Iris pigment epithelial cell (primary cell): ENCODE measurements at regions not wholly inside any gene's neighbourhood (a gene's known extent, or its start where the extent isn't known, plus 50 kb on each side); places are given as distances from the start of the nearest gene placed in this dataset.
"Not testable (repeated sequence)": the region's sequence is repeated elsewhere in the genome, so short reads cannot be mapped to it uniquely, and the experiment has no call there.

ENCODE experiments used
- DNase-seq: peaks from one replicate; pipeline ENCODE4 v3.0.0-alpha.2; 2011; ENCODE audit warnings: low read depth

DNA sequence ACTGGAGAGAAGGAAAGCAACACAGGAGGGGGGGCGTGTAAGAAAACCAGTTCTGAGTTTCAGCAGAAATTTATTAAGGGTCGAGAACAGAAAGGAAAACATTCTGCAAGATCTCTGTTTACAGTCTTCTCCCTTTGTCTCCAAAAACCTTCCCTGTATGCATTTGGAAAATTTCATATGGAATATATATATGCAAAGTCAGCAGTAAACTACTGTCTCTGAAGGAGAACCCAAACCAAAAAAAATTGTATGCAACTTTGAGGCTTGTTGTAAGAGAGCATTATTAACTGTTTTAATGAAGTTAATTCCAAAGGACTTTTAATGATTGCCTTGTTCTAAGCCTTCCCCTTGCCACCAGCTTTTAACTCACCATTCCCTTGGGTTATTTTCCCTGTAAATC, 238.2 kb upstream of the GPR149 start:
- no peak for DNase-seq

DNA sequence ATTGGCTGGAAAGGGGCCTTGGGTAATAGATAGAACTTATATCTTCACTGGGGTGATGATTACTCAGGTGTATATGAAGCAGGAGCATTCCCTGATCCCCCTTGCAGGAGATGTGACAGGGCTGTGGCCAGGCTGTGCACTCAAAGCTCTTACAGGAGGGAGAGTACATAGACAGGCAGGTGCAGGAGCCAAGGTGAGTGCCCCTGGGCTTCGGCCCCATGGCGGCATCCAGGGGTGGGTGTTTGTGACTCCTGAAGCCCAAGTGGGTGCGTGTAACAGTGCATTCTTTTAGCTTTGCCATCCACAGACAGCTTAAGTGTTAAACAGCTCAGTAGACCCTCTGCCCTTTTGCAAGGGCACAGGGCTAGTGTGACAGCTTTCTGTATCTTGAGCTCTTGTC, 236.6 kb upstream of the GPR149 start:
- no peak for DNase-seq

DNA sequence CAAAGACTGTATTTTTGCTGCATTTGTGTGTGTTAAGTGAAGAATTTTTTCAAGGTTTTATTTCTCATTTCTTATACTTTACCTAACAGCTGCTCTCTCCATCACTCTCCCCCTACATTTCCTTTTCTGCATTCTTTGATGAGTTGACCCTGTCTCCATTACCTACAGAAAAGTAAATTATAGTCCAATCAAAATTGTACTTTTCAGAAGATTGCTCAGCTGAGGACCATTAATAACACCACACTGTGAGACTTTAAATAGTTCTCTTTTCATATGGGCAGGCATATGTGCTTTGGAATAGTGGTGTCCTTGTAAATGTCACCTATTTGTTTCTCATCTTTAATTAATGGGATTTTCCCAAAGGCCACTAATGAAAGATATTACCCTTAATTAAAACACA, 234.7 kb upstream of the GPR149 start:
- no peak for DNase-seq

DNA sequence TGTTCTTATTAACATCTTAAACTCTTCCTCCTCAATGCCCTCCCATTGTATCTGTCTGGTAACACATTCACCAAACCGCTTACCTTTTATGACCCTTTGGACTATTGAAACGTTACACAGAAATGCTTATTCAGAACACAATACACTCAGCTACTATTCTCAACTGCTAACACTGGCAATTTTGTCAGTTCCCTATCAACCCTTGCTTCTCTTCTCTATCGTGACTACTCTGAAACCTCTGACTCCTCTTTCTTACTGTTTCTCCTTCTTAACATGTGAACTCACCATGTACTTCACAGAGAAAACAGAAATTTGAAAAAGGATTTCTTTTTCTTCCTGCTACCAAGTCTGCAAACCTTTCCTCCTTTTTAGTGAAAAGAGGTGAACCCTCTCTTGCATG, 232.9 kb upstream of the GPR149 start:
- DNase-seq: no peak

DNA sequence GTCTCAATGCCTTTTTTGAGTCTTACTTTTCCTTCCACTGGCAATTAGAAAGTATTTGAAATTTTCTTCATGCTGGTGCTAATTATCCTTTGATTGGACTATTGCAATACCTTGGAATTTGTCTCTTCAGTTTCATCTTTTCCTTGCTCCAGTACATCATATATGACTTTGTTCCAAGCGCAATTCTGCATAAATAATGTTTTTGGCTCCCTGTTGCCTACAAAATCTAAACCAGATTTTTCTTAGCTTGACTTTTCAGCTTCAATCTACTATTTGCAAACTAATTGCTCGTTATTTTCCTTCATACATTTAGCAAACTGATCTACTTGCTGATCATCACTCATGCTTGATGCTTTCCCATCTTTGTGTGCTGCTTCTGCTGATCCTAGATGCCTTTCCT, 230.8 kb upstream of the GPR149 start:
- no peak for DNase-seq

DNA sequence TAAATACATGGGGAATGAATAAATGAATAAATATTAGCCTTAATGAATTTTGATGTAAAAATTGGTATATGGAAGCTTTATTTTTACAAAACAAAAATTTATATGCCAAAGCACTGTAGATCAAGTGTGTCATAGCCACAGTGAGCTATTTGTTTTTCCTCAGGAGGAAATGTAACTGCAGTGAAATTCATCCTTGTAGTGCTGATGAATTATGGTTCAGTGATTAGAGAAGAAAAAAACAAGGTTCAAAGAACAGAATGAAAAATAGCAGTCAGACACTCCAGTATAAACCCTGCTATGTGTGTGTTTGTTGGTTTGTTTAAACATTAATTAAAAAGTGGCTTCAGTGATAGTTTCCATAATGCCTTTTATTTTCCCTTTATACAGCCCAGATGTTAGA, 228.0 kb upstream of the GPR149 start:
- DNase-seq: no peak

DNA sequence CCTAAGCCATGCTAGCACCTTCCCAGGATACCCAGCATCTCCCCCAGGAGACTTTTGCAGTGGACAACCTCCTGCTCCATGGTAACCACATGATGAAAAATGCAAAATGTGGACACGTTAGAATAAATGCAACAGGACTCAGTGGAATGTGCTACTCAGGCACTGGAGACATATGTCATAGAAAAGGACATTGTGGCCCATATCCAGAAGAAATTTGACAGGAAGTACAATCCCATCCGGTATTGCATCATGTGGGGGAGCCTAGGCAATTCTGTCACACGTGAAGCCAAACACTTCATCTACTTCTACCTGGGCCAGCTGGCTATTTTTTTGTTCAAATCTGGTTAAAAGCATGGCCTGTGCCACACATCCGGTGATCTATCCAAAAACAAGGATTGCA, 227.2 kb upstream of the GPR149 start:
- no peak for DNase-seq

DNA sequence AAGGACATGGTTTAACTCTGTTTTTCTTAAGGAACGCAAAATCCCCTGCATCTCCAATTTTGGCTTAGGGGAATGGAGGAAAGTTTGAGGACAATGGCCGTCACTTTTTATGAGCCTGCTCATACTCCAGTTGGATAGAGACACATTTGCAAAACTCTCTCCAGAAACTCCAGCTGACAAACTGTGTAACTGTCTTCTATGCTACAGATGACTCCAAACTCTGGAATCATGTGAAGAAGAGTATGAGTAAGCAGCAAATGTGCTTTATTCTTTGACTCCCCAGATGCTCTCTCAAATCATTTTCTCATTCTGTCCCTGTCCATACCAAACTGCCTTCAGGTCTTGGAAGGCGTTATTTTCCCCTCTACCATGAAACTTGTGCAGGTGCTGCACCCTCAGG, 226.5 kb upstream of the GPR149 start:
- DNase-seq: no peak

DNA sequence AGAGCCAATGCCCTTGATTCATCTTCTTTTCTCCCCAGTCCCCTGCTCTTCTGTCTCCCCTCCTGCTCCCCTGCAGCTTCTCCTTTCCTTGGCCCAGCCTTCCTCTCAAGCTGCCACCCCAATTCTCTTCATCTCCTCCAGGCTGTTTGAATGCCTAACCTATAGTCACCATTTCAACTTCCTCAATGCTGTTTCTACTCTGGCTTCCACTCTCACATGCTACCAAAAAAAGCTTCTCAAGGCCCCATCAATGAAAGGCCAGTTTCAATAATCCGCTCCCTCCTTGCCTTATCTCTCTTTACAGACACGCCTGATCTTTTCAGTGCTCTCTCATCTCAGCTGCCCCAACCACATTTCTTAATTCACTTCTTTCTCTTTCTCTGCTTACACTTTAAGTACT, 212.2 kb upstream of the GPR149 start:
- DNase-seq: no peak

DNA sequence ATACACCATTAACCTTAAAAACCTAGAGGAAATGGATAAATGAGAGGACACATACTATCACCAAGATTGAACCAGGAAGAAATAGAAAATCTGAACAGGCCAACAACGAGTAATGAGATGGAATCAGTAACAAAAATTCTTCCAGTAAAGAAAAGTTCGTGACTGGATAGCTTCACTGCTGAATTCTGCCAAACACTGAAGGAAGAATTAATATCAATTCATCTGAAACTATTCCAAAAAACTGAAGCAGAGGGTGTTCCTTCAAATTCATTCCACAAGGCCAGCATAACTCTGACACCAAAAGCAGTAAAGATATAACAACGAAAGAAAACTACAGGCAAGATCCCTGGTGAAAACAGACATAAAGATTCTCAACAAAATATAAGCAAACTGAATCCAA, 195.8 kb upstream of the GPR149 start:
- DNase-seq: no peak

DNA sequence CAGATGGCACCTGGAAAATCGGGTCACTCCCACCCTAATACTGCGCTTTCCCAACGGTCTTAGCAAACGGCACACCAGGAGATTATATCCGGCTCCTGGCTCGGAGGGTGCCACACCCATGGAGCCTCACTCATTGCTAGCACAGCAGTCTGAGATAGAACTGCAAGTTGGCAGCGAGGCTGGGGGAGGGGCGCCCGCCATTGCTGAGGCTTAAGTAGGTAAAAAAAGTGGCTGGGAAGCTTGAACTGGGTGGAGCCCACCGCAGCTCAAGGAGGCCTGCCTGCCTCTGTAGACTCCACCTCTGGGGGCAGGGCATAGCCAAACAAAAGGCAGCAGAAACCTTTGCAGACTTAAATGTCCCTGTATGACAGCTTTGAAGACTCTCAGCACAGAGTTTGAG, 189.6 kb upstream of the GPR149 start:
- DNase-seq: not testable (repeated sequence)

DNA sequence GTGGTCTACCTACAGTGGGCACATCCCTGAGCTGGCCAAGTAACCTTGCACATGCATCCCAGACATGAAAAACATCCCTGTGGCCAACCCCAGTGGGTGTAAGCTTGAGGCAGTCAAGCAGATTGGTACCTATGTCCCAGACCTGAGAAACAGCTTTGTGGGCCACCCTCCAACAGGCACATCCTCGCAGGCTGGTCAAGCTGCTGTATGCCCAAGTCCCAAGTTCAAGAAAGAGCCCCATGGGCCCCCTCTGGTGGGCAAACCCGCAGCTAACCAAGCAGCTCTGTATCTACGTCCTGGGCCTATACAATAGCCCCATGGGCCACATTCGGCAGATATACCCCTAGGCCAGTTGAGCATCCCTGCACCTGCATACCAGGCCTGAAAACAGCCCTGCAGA, 186.3 kb upstream of the GPR149 start:
- DNase-seq: no peak

DNA sequence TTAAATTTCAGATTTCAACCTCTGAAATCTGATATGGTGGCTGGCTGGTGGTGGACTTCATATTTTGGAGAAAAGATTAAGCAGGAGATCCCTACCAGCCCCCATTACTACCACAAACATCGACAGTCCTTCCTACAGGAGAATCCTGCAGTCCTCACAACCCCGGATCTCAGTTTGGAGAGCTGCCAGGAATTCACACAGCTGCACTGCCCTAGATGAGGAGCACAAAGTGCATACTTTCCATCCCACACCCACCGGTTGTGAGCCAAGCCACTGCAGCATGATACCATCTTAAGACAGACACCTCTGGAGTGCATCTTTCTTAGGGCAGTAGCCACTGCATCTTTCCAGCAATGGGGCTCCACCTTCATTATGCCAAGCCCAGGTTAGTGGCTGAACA, 185.5 kb upstream of the GPR149 start:
- DNase-seq: peak; percentile 7

DNA sequence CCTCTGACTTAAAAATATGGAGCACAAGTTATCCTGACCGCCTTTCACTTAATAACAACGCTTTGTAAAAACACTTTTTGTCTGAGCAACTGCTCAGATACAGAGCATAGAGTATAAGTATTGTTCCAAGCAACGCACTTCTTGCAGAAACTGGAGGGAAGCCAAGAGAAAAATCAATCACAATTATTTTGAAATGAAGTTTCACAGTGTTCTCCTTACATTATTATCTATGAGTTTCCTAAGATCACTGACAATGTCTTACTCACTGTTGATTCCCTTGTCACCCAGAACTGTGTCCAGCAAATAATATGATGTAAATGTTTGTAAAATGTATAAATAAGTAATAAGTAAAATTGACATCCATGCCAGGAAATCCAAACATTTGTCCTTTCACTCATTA, 184.6 kb upstream of the GPR149 start:
- DNase-seq: no peak

DNA sequence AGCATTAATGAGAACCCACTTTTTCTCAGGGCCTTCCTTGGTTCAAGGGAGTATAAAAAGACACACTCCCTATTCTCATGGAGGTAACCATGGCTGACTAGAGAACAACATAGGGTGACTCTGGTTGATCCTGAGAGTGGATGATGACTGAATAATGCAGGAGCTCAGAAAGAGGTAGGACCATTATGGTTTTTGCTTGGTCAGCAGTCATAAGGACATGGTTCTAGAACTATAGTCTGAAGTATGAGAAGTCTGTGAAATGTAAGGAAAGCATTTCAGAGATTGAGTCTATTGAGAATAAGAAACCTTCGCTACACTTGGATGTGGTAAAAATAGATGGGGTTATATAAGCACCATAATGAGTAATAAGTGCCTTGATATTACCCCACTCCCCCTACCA, 184.1 kb upstream of the GPR149 start:
- DNase-seq: no peak

DNA sequence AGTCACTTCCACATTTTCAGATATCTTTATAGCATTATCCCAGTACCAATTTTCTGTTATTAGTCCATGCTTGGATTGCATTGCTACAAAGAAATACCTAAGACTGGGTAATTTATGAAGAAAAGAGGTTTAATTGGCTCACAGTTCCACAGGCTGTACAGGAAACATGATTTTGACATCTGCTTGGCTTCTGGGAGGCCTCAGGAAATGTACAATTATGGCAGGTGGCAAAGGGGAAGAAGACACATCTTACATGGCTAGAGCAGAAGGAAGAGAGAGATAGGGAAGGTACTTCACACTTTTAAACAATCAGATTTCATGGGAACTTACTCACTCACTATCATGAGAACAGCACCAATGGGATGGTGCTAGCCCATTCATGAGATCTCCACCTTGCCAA, 172.3 kb upstream of the GPR149 start:
- DNase-seq: no peak

DNA sequence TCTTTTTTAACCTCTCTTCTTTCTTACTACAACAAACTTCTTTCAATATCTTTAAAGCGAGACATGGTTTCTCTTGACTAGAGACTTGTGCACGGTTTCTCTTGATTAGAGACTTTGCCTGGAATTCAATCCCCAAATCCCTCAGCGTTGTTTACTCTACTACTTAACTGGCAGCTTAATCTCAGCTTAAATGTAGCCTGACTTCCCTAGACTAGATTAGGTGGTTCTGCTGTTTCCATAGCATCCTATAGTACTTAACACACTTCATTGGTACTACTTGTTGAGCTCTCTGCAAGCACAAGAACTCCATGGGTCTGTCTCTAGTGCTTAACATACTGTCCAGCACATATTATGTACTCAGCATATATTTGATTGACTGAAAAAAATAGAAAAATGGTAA, 168.2 kb upstream of the GPR149 start:
- no peak for DNase-seq

DNA sequence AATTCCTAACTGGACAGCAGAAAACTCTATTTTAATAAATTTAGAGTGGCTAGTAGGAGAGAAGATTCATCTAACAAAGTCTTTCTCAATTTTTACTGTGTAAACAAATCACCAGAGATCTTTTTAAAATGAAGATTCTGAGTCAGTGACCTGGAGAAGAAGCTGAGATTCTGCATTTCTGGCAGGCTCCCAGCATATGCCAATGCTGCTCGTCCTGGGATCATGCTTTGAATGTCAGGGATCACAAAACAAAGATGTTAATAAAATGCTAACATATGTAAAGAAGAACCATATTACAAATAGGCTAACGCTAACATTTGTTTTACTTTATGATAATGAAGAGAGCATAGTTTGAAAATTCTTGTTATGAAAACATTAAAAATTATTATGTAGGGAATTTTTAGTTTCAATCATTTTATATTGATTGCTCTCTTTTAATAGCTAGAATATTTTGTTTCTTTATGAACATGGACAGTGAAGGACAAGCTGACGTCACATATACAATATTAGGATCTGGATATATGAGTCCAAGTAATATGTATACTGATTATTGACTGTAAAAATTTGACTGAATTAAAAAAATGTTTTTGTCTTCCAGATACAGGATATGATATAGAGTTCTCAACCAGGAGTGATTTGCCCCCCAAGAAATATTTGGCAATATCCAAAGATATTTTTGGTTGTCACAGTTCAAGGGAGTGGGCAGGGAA, 160.8 kb upstream of the GPR149 start:
- no peak for DNase-seq

DNA sequence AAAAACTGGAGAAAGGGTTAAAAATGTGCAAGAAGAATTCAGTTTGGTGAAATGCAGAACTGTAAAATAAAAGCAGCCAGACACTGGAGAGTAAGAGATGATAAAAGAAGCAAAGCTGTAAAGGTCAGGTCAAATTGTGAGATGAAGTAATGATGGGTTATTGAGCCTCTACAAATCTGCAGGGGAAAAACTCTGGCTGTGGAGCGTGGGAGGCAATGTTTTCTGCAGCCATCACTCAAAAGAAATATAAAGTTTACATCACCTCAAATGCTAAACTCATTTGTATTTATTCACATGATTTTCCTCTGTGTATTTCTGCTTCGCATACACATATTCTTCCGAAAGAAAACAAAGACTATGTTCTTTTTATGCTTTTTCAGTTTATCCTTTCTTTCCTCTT, 158.8 kb upstream of the GPR149 start:
- no peak for DNase-seq

DNA sequence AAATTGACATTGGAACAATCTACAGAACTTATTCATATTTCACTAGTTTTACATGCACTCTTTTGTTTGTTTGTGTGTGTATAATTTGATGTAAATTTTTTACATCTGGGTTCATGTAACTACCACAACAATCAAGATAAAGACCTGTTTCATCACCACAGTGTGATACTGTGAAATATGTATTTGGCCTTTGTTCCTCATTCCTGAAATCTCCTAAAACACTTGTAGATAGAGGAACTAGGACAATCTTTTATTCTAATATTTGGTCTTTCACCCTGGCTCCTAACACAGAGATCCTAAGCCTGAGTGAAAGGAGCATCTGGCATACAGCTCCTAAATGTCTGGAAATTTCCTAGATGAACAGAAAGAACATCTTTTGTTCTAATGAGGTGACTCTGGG, 155.0 kb upstream of the GPR149 start:
- DNase-seq: no peak

DNA sequence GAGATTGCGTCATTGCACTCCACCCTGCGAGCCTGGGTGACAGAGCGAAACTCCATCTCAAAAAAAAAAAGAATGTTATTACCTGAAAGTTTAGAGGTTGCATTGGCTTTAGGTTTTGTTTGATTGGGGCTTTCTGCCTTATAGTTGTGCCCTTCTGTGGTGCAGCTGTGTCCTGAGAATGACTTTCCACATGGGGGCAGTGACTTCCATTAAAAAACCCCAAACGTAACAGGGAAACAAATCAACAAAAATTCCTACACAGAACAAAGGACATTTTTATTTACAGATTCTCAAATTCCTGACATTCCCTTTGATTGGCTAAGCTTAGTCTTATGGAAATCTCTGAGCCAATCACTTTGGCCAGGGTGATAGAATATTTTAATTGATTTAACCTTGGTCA, 154.1 kb upstream of the GPR149 start:
- DNase-seq: no peak

DNA sequence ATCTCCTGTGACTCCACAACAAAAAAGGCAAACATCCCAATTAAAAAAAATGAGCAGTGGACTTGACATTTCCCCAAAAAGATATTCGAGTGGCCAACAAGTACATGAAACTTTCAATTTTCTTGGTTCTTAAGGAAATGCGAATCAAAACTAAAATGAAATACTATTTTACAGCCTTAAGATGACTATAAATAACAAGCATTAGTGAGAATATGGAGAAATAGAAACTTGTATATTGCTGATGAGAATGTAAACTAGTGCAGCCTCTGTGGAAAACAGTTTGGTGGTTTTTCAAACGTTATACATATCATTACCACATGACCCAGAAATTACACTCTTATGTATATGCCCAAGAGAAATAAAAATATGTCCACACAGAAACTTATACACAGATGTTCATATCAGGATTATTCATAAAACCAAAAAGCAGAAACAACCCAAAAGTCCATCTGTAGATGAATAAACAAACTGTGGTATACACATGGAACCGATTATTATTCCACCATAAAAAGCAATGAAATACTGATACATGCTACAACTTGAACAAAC, 153.2 kb upstream of the GPR149 start:
- DNase-seq: no peak

DNA sequence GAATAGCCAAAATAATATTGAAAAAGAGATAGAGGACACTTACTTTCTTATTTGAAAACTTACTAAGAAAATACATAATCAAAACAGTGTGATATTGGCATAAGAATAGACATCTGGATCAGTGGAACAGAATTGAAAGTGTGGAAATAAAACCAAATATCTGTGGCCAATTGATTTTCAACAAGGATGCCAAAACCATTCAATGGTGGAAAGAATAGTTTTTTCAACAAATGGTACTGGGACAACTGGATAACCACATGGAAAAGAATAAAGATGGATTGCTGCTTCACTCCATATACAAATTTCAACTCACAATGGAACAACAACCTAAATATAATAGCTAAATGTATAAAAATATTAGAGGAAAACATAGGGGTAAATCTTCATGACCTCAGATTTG, 152.5 kb upstream of the GPR149 start:
- no peak for DNase-seq

DNA sequence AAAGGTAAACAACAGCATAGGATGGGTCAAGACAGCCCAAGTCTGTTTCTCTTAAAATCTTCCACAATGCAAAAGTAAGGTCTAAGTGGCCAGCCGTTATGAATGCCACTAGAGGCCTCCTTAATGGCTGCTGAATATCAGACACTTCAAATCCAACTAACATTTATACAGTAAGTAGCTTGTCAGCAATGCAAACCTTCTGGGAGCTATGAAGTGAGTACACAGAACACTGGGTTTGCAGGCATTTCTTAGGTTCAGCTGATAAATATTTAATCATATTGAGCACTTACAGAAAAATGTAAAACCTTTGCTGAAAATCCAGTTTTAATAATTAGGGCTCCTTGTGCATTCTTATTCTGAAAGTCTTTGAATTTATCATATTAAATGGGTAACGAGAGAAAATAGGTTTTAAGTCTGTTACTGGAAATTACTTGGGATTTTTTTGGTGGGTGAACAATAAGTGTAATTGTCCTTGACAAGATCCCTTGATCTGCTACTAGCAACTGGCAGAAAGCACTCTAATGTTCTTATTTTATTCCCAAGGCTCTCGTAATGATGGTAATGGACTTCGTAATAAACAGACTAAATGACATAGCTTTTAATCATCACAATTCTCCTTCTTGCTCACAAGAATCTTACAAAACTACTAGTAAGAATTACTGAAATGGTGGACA, 141.7 kb upstream of the GPR149 start:
- DNase-seq: no peak
